ENCODE measurements at regions not wholly inside any gene's neighbourhood (a gene's known extent, or its start where the extent isn't known, plus 50 kb on each side); places are given as distances from the start of the nearest gene placed in this dataset.
A peak's percentile ranks its signal among the peaks of the same experiment; 100 is the strongest.

DNA sequence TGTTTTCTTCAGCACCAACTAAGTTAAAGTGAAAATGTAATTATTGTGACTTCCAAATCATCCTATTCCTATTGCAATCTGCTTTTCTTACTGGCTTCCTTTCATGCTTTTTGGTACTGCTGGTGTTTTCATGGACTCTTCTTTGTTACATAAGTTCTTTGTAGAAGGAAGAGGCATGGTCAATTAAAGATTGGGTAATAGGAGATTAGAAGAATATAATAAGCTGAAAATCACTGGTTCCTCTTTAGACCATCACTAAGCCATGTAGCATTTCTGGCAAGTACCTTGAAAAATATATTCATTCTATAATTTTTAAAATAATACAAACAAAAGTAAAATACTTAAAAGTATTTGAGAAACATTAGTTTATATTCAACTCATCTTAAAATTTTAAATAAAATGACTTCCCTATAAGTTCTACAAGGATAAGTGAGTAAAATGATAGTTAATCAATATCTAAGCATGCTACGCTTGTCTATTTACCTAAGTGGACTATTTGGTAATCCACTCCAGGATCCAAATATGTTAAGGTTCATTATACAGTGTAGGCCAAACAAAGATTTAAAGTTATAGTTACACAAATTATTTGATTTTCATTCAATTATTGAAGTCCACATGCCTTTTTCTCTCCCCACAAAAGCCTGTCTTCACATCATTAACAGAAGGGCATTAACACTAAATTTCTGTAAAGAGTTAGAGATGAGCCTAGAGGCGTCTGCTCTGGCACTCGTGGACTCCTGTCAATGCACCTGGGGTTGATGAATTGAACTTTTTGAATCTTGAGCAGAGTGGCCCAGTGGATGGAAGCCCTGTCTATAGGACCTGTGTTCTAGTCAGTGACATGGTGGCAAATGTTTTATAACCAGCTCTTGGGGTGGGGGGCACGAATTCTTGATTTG lies 408.1 kb downstream of the INHBA start:
- no peak for DNase-seq

DNA sequence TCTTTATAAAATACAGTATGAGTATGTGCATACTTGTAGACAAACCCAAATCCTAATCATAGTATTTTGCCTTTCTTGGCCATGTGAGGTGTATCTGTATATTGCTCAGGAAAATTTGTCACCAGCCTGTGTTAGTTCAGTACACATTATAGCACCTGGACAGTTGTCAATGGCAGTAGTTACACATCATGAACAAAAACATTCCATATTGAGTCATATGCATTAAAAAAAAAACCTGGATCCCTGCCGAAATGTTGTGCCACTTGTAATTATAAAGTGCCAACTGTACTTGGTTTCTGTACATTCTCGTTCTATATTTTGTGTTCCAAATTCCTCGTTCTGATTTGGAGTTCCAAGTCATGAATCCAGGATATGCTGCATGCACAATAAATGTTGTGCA lies 410.4 kb downstream of the INHBA start:
- no peak for DNase-seq

DNA sequence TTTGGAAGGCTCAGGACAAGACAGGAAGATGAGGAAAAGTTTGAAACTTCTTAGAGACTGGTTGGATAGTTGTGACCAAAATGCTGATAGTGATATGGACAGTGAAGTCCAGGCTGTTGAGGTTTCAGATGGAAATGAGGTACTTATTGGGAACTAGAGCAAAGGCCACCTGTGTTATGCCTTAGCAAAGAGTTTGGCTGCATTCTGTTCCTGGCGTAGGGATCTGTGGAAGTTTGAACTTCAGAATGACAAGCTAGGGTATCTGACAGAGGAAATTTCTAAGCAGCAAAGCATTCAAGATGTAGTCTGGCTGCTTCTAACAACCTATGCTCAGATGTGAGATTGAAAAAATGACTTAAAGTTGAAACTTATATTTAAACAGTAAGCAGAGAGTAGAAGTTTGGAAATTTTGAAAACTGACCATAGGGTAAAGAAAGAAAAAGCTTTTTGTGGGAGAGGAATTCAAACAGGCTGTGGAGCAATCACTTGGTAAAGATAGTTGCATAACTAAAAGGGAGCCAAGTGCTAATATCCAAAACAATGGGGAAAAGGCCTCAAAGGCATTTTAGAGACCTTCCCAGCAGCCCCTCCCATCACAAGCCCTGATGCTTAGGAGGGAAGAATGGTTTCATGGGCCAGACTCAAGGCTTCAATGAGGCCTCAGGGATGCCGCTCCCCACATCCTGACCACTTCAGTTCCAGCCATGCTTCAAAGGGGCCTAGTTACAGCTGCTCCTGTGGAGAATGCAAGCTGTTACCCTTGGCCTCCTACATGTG lies 415.1 kb downstream of the INHBA start:
- DNase-seq = no peak

- DNase-seq = no peak
These were observed 422.4 kb downstream of the INHBA start for GRCh38 chr7:41280491-41280890.

DNA sequence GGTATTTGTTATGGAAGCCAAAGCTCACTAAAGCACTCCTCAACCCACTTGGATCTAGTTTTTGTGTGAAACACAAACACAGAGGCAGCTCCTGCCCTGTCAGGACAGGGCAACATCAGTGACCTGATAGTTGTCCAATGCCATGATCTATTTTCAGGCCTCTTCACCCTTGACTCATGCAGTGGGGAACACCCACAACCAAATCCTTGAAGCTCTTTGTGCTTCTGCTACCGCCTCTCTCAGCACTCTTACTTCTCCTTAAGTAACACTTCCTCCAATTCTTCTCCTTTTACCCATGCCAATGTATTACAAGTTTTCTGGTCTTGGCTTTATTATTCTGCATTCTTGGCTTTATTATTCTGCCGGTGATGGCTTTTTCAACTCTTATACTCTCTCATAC lies 425.3 kb downstream of the INHBA start:
- no peak for DNase-seq

- DNase-seq = no peak
These were observed 427.6 kb downstream of the INHBA start for GRCh38 chr7:41275255-41275654.

DNA sequence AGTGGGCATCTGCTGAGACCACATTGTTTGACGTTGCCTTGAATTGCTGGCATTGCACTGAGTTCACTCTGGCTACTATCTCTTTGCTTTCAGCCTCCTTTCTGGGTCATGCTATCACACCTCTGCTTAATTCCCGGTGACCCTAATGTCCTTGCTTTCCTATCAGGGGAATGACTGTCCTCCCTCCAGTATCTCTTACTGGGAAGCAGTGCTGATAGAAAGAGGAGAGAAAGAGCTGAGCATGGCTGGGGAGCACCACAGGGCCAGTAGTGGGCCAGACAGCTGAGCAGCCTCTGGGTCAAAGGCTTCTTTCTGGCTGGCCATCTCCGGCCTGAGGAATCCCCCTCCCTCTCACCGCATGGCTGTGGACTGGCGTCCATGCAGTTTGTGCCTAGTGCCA lies 428.7 kb downstream of the INHBA start:
- DNase-seq = no peak

DNA sequence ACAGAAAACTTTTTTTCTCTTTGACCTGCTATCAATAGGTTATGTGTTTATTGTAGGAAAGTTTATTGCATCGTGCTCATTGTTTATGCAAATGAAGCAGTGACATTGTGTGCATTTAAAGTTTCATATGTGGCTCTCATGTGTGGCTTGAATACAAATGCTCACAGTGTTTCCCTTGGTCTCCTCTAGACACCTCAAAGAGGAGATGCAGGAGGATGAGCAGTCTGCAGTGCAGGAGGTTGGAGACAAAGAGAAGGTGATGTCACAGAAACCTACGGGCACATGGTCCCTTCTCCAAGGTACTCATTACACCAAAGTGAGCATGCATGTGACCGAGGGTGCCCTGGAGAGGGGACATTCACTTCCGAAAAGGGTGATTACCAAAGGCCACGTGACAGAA lies 430.2 kb downstream of the INHBA start:
- no peak for DNase-seq

GRCh38 chr7:41268878-41269277 lies 434.0 kb downstream of the INHBA start:
- DNase-seq = no peak

GRCh38 chr7:41261080-41261479 lies 441.8 kb downstream of the INHBA start:
- no peak for DNase-seq

- DNase-seq = no peak
These were observed 445.2 kb downstream of the INHBA start for GRCh38 chr7:41257660-41258059.

- DNase-seq = no peak
These were observed 446.5 kb downstream of the INHBA start for GRCh38 chr7:41256186-41256945.

- DNase-seq = peak; percentile 4
These were observed 447.2 kb downstream of the INHBA start for GRCh38 chr7:41255716-41256115.

DNA sequence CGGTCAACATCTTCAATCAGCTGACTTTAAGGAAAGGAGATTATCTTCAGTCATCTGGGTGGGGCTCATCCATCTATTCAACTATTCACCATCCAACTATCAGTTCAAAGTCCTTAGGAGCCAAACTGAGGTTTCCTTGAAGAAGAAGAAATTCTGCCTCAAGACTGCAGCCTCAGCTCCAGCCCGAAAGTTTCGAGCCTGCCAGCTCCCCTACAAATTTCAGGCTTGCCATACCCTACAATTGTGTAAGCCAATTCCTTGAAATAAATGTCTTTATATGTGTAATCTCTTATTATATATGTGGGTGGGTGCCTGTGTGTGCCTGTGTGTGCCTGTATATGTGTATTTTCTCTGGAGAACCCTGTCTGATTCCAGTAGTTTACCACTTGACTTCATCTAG lies 447.8 kb downstream of the INHBA start:
- no peak for DNase-seq

- no peak for DNase-seq
These were observed 449.9 kb downstream of the INHBA start for GRCh38 chr7:41252957-41253356.

DNA sequence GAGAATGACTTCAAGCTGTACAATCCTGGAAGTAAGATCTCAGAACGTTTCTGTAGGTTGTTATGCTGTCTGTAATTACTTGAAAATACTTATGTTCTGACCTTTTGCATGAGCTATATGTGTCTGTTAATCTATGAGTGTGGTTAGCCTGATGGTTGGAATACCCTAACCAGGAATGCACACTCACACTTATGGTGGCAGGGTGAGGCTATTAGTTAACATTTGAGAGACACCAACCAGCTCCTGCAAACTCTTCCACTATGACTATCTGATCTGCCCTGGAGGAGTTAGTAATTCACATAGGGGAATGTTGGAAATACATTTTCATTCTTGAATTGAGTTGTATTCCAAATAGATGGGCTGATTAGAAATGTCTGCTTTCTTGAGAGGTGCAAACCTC lies 450.3 kb downstream of the INHBA start:
- no peak for DNase-seq

- no peak for DNase-seq
These were observed 455.6 kb downstream of the INHBA start for GRCh38 chr7:41247143-41247865.

- DNase-seq = no peak
These were observed 457.0 kb downstream of the INHBA start for GRCh38 chr7:41245916-41246315.

GRCh38 chr7:41244246-41244645 lies 458.6 kb downstream of the INHBA start:
- DNase-seq = no peak

DNA sequence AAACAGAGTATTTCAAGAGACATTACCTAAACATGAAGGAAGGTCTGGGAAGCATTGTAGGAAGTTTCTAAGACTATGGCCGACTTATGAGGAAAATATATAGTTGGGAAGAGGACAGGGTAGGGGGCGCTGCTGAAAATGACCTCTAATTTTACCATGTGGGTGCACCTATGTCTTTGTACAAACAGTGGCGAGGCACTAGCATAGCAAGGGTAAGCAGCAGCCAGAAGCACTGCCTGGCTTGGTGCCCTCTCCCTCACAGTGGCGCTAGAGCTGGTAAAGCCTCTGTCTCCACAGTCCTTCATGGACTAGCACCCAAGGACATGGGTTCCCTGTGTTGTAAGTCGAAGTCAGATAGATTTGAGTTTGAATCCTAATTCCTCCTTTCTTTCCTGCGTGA lies 461.2 kb downstream of the INHBA start:
- DNase-seq = no peak

GRCh38 chr7:41239596-41239995 lies 463.3 kb downstream of the INHBA start:
- no peak for DNase-seq

- DNase-seq = no peak
These were observed 464.0 kb downstream of the INHBA start for GRCh38 chr7:41238851-41239331.
